ENCODE measurements at regions not wholly inside any gene's neighbourhood (a gene's known extent, or its start where the extent isn't known, plus 50 kb on each side); places are given as distances from the start of the nearest gene placed in this dataset.
"Not testable (repeated sequence)": the region's sequence is repeated elsewhere in the genome, so short reads cannot be mapped to it uniquely, and the experiment has no call there.

- DNase-seq (ENCODE audit: low spot score), result no peak
- TF ChIP-seq CTCF (IDR thresholded peaks at IDR 0.05; ENCODE audit: extremely low read depth, missing control alignments), result no peak
Measured at GRCh38 chr7:73952266-73952665, 75.7 kb upstream of the ELN start.

- no peak for TF ChIP-seq CTCF (IDR thresholded peaks at IDR 0.05; ENCODE audit: extremely low read depth, missing control alignments)
- DNase-seq (ENCODE audit: low spot score), result no peak
Measured at GRCh38 chr7:73954181-73954580, 73.8 kb upstream of the ELN start.

GRCh38 chr7:73954861-73955260, 73.1 kb upstream of the ELN start:
- TF ChIP-seq CTCF (IDR thresholded peaks at IDR 0.05; ENCODE audit: extremely low read depth, missing control alignments), result no peak
- no peak for DNase-seq (ENCODE audit: low spot score)

- TF ChIP-seq CTCF (IDR thresholded peaks at IDR 0.05; ENCODE audit: extremely low read depth, missing control alignments), result no peak
- no peak for DNase-seq (ENCODE audit: low spot score)
Measured at GRCh38 chr7:73960548-73960947, 67.4 kb upstream of the ELN start.

- DNase-seq (ENCODE audit: low spot score), result not testable (repeated sequence)
Measured at GRCh38 chr7:73961991-73962390, 66.0 kb upstream of the ELN start.

- DNase-seq (ENCODE audit: low spot score), result no peak
- no peak for TF ChIP-seq CTCF (IDR thresholded peaks at IDR 0.05; ENCODE audit: extremely low read depth, missing control alignments)
Measured at GRCh38 chr7:73963252-73963822, 64.6 kb upstream of the ELN start.

- no peak for DNase-seq (ENCODE audit: low spot score)
- no peak for TF ChIP-seq CTCF (IDR thresholded peaks at IDR 0.05; ENCODE audit: extremely low read depth, missing control alignments)
Measured at GRCh38 chr7:73964786-73965185, 63.2 kb upstream of the ELN start.
